ENCODE measurements at regions not wholly inside any gene's neighbourhood (a gene's known extent, or its start where the extent isn't known, plus 50 kb on each side); places are given as distances from the start of the nearest gene placed in this dataset.
A peak's percentile ranks its signal among the peaks of the same experiment; 100 is the strongest.
"Not testable (repeated sequence)": the region's sequence is repeated elsewhere in the genome, so short reads cannot be mapped to it uniquely, and the experiment has no call there.

- WGBS, 4 donors = 5 to 35% (median 22%) methylated on average over 10 to 34 of the region's 49 CpGs
- H3K4me3 ChIP-seq = peak overlapping the region; percentile 14 to 59 (median 36)
- H3K36me3 ChIP-seq; H3K9me3 ChIP-seq; intact Hi-C loops (cut with DNase I); H3K4me1 ChIP-seq: not testable (repeated sequence)
- peak overlapping the region in 2 of 12 donors; percentile 70 to 74 for H3K27ac ChIP-seq
- H3K27me3 ChIP-seq = peaks cover 6 to 23% (median 11%) of the 10 kb centered on the region in 9 donors
- ATAC-seq (peak in 1 of 4 donors; percentile 18), DNase-seq (peak in 3 of 5 donors; percentile 41 to 61 (median 48))
These were observed 83.9 kb upstream of the ZNG1F start for GRCh38 chr9:41272879-41273548.

DNA sequence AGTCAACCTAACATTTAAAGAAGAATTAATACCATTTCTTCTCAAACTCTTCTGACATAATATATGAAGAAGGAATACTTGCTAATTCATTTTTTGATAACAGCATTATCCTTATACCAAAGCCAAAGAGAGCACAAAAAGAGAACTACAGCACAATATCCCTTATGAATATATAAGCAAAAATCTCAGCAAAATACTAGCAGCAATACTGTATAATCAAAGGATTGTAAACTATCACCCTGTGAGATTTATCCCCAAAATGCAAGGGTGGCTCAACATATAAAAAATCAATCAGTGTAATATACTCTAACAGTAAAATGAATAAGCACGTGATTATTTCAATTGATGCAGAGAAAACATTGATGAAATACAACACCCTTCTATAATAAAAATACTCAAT is 81.9 kb upstream of the ZNG1F start:
- H3K4me3 ChIP-seq; ATAC-seq; H3K9me3 ChIP-seq; DNase-seq; intact Hi-C loops (cut with DNase I); H3K27ac ChIP-seq; H3K4me1 ChIP-seq; H3K36me3 ChIP-seq: not testable (repeated sequence)
- WGBS, 4 donors = 58 to 64% methylated on average over 1 of the region's 1 CpG; no CpG with 5 or more reads in 2 of the 4 donors
- H3K27me3 ChIP-seq = peaks cover 6 to 27% (median 13%) of the 10 kb centered on the region in 9 donors

GRCh38 chr9:41269471-41269870 is 80.4 kb upstream of the ZNG1F start:
- H3K9me3 ChIP-seq; H3K27ac ChIP-seq; H3K4me1 ChIP-seq; ATAC-seq; H3K4me3 ChIP-seq; H3K36me3 ChIP-seq; intact Hi-C loops (cut with DNase I): not testable (repeated sequence)
- 37 to 55% (median 54%) methylated on average over 4 to 10 of the region's 14 CpGs; no CpG with 5 or more reads in 1 of the 4 donors for WGBS, 4 donors
- peak in 1 of 5 donors; percentile 56 for DNase-seq
- H3K27me3 ChIP-seq = peaks cover 6 to 27% (median 13%) of the 10 kb centered on the region in 9 donors

GRCh38 chr9:41269054-41269453 is 79.9 kb upstream of the ZNG1F start:
- H3K4me3 ChIP-seq = not testable (repeated sequence)

DNA sequence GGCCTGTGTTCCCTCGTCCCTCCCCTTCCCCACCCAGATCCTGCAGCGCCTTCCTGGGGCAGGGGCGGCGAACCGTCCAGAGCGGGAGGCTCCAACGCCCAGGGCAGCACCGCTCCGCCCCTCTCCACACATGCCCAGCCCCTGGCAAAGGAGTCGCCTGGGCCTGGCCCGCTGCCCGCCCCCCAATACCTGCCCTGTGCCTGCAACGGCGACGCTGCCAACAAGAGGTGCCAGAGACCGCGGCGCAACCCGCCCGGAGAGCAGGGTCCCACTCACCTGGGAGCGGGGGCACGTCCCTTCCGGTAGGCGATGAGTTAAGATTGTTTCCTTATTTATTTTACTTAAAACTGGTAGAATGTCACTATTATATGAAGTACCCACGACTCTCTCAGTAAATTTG is 77.5 kb upstream of the ZNG1F start:
- ATAC-seq; intact Hi-C loops (cut with DNase I); H3K36me3 ChIP-seq; H3K9me3 ChIP-seq; H3K27ac ChIP-seq; DNase-seq; H3K4me1 ChIP-seq: not testable (repeated sequence)
- Histone ChIP-seq H3K27me3 (peaks cover 6 to 22% (median 13%) of the 10 kb centered on the region in 9 donors), H3K4me3 (peak overlapping the region in 3 of 12 donors; percentile 4 to 33 (median 32))
- 3 to 21% (median 5%) methylated on average over 13 to 24 of the region's 25 CpGs for whole genome bisulfite sequencing, 4 donors

More at GRCh38 chr9:41269054-41269453, 79.9 kb upstream of the ZNG1F start:
- H3K36me3 ChIP-seq; ATAC-seq; H3K27ac ChIP-seq; intact Hi-C loops (cut with DNase I); H3K9me3 ChIP-seq; H3K4me1 ChIP-seq: not testable (repeated sequence)
- WGBS, 4 donors = 13 to 53% (median 34%) methylated on average over 5 to 16 of the region's 18 CpGs
- peak in 2 of 5 donors; percentile 27 to 66 for DNase-seq
- peaks cover 6 to 27% (median 13%) of the 10 kb centered on the region in 9 donors for H3K27me3 ChIP-seq

DNA sequence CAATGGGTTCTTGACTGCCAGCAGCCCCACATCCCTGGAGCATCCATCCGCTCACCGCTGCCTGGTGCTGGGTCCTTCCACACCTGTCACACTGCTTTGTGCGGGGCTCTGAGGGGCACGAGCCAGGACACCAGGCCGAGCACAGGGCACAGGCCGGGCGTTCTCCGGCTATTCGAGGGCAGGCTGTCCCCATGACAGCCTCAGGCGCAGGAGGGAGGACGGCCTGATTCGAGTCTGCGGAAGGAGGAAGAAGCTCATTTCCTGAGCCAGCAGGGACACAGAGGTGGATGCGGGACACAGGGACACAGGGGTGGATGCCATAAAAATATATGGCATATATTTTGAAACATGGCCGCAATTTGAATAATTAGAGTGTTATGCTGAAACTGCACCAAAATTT is 76.9 kb upstream of the ZNG1F start:
- H3K27ac ChIP-seq; intact Hi-C loops (cut with DNase I); H3K4me3 ChIP-seq; H3K9me3 ChIP-seq; H3K36me3 ChIP-seq; H3K4me1 ChIP-seq: not testable (repeated sequence)
- peaks cover 6 to 18% (median 9%) of the 10 kb centered on the region in 9 donors for H3K27me3 ChIP-seq
- ATAC-seq (peak in 2 of 4 donors; percentile 26 to 53), DNase-seq (peak in 2 of 5 donors; percentile 35 to 67)
- WGBS, 4 donors = 20 to 55% (median 45%) methylated on average over 5 to 8 of the region's 15 CpGs

- intact Hi-C loops (cut with DNase I); H3K27ac ChIP-seq; H3K4me1 ChIP-seq; H3K27me3 ChIP-seq; H3K4me3 ChIP-seq; H3K36me3 ChIP-seq; DNase-seq; ATAC-seq: not testable (repeated sequence)
- peaks cover 0 to 21% (median 0%) of the 10 kb centered on the region in 12 donors for H3K9me3 ChIP-seq
These were observed 62.9 kb upstream of the ZNG1F start for GRCh38 chr9:41251973-41252372.

DNA sequence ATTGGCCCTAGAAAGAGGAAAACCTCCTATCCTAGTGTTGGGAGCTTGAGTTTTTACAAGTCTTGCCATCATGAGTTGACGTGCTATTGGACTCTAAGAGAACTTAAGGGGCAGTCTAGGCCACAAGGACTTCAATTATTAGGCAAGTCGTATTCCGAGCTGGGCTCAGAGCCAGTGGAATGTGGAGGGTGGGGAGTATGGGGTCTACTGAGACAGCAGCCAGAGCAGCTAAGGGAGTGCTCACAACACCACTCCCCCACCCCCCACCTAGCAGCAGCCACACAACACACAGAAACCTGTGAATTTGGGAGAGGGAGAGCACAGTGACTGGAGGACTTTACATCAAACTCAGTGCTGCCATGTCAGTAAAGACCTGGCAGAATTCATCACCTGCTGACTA is 62.0 kb upstream of the ZNG1F start:
- H3K27me3 ChIP-seq; DNase-seq; intact Hi-C loops (cut with DNase I); H3K36me3 ChIP-seq; ATAC-seq; H3K4me1 ChIP-seq; H3K27ac ChIP-seq; H3K4me3 ChIP-seq: not testable (repeated sequence)
- 28 to 34% (median 33%) methylated on average over 3 of the region's 3 CpGs for WGBS, 4 donors
- peaks cover 0 to 21% (median 0%) of the 10 kb centered on the region in 12 donors for H3K9me3 ChIP-seq

DNA sequence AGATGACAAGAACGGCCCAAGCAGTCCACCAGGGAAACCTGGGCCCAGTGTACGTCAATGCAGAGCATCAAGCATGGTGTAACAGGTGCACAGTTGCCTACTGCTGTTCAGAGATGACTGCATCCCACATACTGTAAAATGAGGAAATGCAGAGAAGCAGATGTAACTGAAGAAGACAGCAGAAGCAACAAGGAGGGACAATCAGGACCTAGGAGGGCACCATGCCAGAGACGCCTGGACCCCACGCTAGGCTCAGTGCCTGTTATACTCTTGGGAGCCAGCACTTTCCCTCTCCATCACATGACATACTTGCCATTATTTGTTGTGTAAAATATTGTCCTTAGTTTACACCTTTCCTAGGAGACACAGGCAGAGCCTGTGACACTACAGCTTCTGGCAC is 57.6 kb upstream of the ZNG1F start:
- WGBS, 4 donors = 72 to 77% (median 73%) methylated on average over 4 of the region's 4 CpGs
- not testable (repeated sequence) for DNase-seq

More for the DNA sequence above, 57.6 kb upstream of the ZNG1F start:
- H3K27ac ChIP-seq; H3K4me3 ChIP-seq; intact Hi-C loops (cut with DNase I); H3K9me3 ChIP-seq; H3K36me3 ChIP-seq; ATAC-seq; H3K27me3 ChIP-seq; H3K4me1 ChIP-seq: not testable (repeated sequence)

All from heart left ventricle (tissue), 16 donors.